ENCODE measurements at regions not wholly inside any gene's neighbourhood (a gene's known extent, or its start where the extent isn't known, plus 50 kb on each side); places are given as distances from the start of the nearest gene placed in this dataset.

DNA sequence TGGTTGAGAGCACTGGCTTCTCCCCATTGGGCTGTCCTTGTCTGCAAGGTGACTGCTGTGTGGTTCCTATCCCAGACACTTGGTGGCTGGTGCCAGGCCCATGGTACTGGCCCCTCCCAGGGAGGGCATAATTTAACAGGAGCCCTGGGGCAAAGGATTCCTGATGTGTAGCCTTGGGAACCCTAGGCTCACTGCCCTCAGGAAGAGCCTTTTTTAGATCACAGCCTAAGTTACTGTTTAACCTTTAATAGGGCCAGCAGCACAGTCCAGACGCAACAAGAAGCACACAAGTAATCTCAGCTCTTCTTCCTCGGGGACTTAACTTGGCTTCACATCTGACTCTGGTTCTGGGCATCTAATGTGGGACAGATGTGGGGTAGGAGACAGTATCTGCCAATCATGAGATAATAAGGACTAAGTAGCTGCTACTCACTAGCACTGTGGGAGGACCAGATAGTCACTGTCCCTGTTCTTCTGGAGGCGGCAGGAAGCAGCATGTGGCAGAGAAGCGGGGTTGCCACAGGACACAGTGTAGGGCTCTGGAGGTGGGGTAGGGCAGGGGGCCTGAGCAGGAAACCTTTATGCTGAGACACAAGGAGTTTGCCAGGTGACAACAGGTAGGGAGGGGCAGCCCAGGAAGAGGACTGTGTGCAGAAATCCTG, 136.3 kb downstream of the TMEM17 start:
- H3K27me3 ChIP-seq = no peaks in the 10 kb centered on the region
- H3K4me3 ChIP-seq = no peak overlapping the region
- no peak overlapping the region for H3K27ac ChIP-seq
- intact Hi-C loops (cut with DNase I) = no loop called here
- TF ChIP-seq, protein P1, sequence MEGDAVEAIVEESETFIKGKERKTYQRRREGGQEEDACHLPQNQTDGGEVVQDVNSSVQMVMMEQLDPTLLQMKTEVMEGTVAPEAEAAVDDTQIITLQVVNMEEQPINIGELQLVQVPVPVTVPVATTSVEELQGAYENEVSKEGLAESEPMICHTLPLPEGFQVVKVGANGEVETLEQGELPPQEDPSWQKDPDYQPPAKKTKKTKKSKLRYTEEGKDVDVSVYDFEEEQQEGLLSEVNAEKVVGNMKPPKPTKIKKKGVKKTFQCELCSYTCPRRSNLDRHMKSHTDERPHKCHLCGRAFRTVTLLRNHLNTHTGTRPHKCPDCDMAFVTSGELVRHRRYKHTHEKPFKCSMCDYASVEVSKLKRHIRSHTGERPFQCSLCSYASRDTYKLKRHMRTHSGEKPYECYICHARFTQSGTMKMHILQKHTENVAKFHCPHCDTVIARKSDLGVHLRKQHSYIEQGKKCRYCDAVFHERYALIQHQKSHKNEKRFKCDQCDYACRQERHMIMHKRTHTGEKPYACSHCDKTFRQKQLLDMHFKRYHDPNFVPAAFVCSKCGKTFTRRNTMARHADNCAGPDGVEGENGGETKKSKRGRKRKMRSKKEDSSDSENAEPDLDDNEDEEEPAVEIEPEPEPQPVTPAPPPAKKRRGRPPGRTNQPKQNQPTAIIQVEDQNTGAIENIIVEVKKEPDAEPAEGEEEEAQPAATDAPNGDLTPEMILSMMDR (IDR thresholded peaks at IDR 0.05) = no peak
- H3K36me3 ChIP-seq = no peaks in the 10 kb centered on the region
- DNase-seq (no peak), ATAC-seq (peak in 2 of 8 donors; percentile 14 to 33)
- H3K9me3 ChIP-seq = peaks cover 0 to 17% (median 9%) of the 10 kb centered on the region in 11 donors
- H3K4me1 ChIP-seq = no peaks in the 10 kb centered on the region
- WGBS, 2 donors = 72 to 76% methylated on average over 4 of the region's 4 CpGs

DNA sequence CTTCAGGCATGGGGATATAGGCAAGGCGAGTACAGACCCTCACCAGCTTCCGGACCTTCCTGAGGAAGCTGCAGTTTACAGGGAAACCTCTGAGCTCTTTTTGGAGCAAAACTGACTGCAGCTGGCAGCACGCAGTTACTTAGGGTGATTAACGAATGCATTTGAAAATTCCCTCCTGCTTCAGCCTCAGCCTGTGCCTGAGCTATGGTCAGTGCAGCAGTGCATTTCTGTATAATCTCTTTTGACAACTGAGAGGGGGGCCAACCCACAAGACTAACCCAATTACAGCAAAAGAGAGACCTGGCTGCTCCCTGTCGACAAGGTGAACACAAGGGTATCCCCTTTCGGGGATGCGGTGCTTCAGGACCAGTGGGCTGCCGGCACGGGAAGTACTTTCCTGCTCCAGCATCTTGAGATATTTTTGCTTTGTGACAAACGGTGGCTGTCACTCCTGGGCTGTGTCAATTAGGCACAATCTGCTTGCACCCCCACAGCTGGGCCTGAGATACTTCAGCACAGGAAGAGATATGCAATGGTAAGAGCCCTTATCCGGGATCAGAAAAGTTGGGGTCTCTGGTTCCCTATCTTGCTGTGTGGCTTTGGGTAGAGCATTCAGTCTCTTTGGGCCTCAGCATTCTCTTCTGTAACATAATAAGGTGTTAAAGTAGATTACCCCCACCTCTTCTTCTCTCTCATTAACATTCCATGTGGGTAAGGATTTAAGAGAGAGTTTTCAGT, 141.0 kb downstream of the TMEM17 start:
- WGBS, 2 donors = 65 to 68% methylated on average over 11 of the region's 11 CpGs
- intact Hi-C loops (cut with DNase I) = no loop called here
- no peak for ATAC-seq
- H3K27me3 ChIP-seq = no peaks in the 10 kb centered on the region
- H3K36me3 ChIP-seq = no peaks in the 10 kb centered on the region
- peaks cover 0 to 11% (median 0%) of the 10 kb centered on the region in 11 donors for H3K9me3 ChIP-seq
- no peak for DNase-seq
- TF ChIP-seq, protein P1 (IDR thresholded peaks at IDR 0.05) = no peak
- H3K4me3 ChIP-seq = no peak overlapping the region
- H3K4me1 ChIP-seq = no peaks in the 10 kb centered on the region
- H3K27ac ChIP-seq = no peak overlapping the region

DNA sequence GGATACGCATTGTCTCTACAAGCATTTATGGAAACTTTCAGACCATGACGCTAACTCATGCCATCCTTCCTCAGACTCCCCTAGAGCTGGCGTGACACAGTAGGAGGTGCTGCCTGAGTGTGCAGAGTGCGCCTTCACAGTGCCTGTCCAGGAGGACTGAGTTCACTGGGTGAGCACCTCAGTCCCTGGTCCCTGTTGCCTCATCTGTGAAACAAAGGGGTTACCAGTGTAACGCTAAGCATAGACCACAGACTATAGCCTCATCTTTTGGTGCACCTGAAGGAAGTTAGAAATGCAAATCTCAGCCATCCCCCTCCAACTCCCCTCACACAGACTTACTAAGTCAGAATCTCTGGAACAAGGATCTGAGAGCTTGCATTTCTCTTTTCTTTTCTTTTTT, 142.8 kb downstream of the TMEM17 start:
- ATAC-seq = no peak
- no peak for DNase-seq
- WGBS, 2 donors = 85 to 96% methylated on average over 5 of the region's 5 CpGs
- H3K9me3 ChIP-seq = peaks cover 0 to 11% (median 0%) of the 10 kb centered on the region in 11 donors
- H3K4me1 ChIP-seq = no peaks in the 10 kb centered on the region
- H3K27me3 ChIP-seq = no peaks in the 10 kb centered on the region
- H3K27ac ChIP-seq = no peak overlapping the region
- H3K4me3 ChIP-seq = no peak overlapping the region
- TF ChIP-seq, protein P1 (IDR thresholded peaks at IDR 0.05) = no peak
- H3K36me3 ChIP-seq = no peaks in the 10 kb centered on the region
- intact Hi-C loops (cut with DNase I) = no loop called here

DNA sequence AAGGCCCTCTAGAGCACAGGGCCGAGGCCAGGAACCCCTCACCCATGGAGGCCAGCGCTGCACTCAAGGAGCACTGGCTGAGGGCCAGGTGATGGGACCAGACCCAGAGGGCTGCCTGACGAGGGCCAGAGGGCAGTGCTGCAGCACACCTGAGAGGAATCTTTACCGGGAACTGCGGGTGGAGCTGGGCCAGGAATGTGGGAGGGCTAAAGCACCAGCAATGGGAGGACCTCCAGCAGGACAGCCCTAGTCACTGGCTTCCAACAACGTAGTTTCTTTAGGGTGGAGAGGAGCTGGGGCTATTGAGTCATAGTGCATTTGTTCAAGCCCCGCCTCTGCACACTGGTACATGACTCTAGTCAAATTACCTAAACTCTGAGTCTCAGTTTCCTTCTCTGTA, 143.4 kb downstream of the TMEM17 start:
- WGBS, 2 donors = 83 to 90% methylated on average over 7 of the region's 7 CpGs
- ATAC-seq = no peak
- Histone ChIP-seq H3K27me3 (no peaks in the 10 kb centered on the region), H3K27ac (no peak overlapping the region), H3K4me3 (no peak overlapping the region), H3K4me1 (no peaks in the 10 kb centered on the region), H3K36me3 (no peaks in the 10 kb centered on the region), H3K9me3 (peaks cover 0 to 11% (median 0%) of the 10 kb centered on the region in 11 donors)
- no peak for DNase-seq
- intact Hi-C loops (cut with DNase I) = no loop called here
- TF ChIP-seq, protein P1 (IDR thresholded peaks at IDR 0.05) = no peak

Measured in heart right ventricle (tissue), 16 donors.